Osteoblast (primary cell): ENCODE measurements at regions not wholly inside any gene's neighbourhood (a gene's known extent, or its start where the extent isn't known, plus 50 kb on each side); places are given as distances from the start of the nearest gene placed in this dataset.

Source experiments
- DNase-seq: peaks from one replicate; pipeline ENCODE4 v3.0.0; 2011; ENCODE audit warnings: low spot score, mixed read lengths; ENCODE audit not compliant: insufficient read length; ENCODE audit errors: missing footprints
- H2AFZ ChIP-seq: 2 replicates; pipeline ENCODE4 v1.6.0; 2011; ENCODE audit warnings: mild to moderate bottlenecking, low read length
- H3K27ac ChIP-seq: 2 replicates; pipeline ENCODE4 v1.5.1; 2011; ENCODE audit warnings: mild to moderate bottlenecking, low read depth, low read length, moderate library complexity
- H3K27me3 ChIP-seq: 2 replicates; pipeline ENCODE4 v1.6.0; 2012; ENCODE audit warnings: mild to moderate bottlenecking, control low read depth, inconsistent platforms, low read length, moderate library complexity; ENCODE audit not compliant: insufficient read depth
- H3K36me3 ChIP-seq: 2 replicates; pipeline ENCODE4 v1.5.1; 2011; ENCODE audit warnings: mild to moderate bottlenecking, low read length, control low read depth, moderate library complexity; ENCODE audit not compliant: insufficient read depth
- H3K4me1 ChIP-seq: 2 replicates; pipeline ENCODE4 v1.5.1; 2011; ENCODE audit warnings: mild to moderate bottlenecking, low read length, control low read depth, moderate library complexity; ENCODE audit not compliant: insufficient read depth
- H3K4me2 ChIP-seq: 2 replicates; pipeline ENCODE4 v1.6.0; 2011; ENCODE audit warnings: mild to moderate bottlenecking, low read length; ENCODE audit not compliant: insufficient read depth
- H3K4me3 ChIP-seq: fragments of 200-600 bp; sonication (generic); 3 replicates; pipeline ENCODE4 v1.5.1; 2012; ENCODE audit warnings: mild to moderate bottlenecking, low read length, inconsistent platforms; ENCODE audit not compliant: insufficient read depth
- H3K79me2 ChIP-seq: 2 replicates; pipeline ENCODE4 v1.6.0; 2012; ENCODE audit warnings: mild to moderate bottlenecking, low read length, control low read depth, inconsistent platforms; ENCODE audit not compliant: insufficient read depth
- H3K9me3 ChIP-seq: 2 replicates; pipeline ENCODE4 v1.5.1; 2011; ENCODE audit warnings: low read depth, low read length, control low read depth
- H4K20me1 ChIP-seq: 2 replicates; pipeline ENCODE4 v1.6.0; 2012; ENCODE audit warnings: mild to moderate bottlenecking, low read length, control low read depth; ENCODE audit not compliant: insufficient read depth
- CTCF ChIP-seq: IDR thresholded peaks from 2 replicates; pipeline ENCODE4 v1.5.1; 2011; ENCODE audit warnings: mild to moderate bottlenecking, low read depth, low read length, moderate library complexity; ENCODE audit errors: extremely low read depth

GRCh38 chr17:71330099-71330375 is 790.8 kb upstream of the SOX9 start:
- Histone ChIP-seq H3K4me2 (no peak overlapping the region), H3K27me3 (no peaks in the 10 kb centered on the region), H3K4me3 (no peak overlapping the region), H3K79me2 (no peaks in the 10 kb centered on the region), H3K36me3 (no peaks in the 10 kb centered on the region), H3K4me1 (peaks cover 9% of the 10 kb centered on the region), H3K27ac (no peak overlapping the region), H4K20me1 (no peaks in the 10 kb centered on the region), H3K9me3 (no peaks in the 10 kb centered on the region), H2AFZ (no peak overlapping the region)
- no peak for TF ChIP-seq CTCF
- no peak for DNase-seq

GRCh38 chr17:71331754-71332325 is 789.0 kb upstream of the SOX9 start:
- no peak overlapping the region for H3K4me2 ChIP-seq
- TF ChIP-seq CTCF: no peak
- peaks cover 9% of the 10 kb centered on the region for H3K4me1 ChIP-seq

GRCh38 chr17:71334048-71334751 is 786.6 kb upstream of the SOX9 start:
- Histone ChIP-seq H3K27ac (no peak overlapping the region), H2AFZ (peak overlapping the region; percentile 1)

More at GRCh38 chr17:71331754-71332325, 789.0 kb upstream of the SOX9 start:
- DNase-seq: no peak
- Histone ChIP-seq H3K27ac (no peak overlapping the region), H3K36me3 (no peaks in the 10 kb centered on the region), H3K27me3 (no peaks in the 10 kb centered on the region), H3K4me3 (no peak overlapping the region), H3K79me2 (no peaks in the 10 kb centered on the region), H2AFZ (no peak overlapping the region), H3K9me3 (no peaks in the 10 kb centered on the region), H4K20me1 (no peaks in the 10 kb centered on the region)

More at GRCh38 chr17:71334048-71334751, 786.6 kb upstream of the SOX9 start:
- H3K79me2 ChIP-seq: no peaks in the 10 kb centered on the region
- DNase-seq: peak; percentile 31
- no peaks in the 10 kb centered on the region for H3K27me3 ChIP-seq
- no peak for TF ChIP-seq CTCF
- H3K4me1 ChIP-seq: no peaks in the 10 kb centered on the region
- no peaks in the 10 kb centered on the region for H4K20me1 ChIP-seq
- no peak overlapping the region for H3K4me2 ChIP-seq
- no peaks in the 10 kb centered on the region for H3K36me3 ChIP-seq
- H3K4me3 ChIP-seq: no peak overlapping the region
- no peaks in the 10 kb centered on the region for H3K9me3 ChIP-seq
